DOHH2 (cell line): ENCODE measurements at regions not wholly inside any gene's neighbourhood (a gene's known extent, or its start where the extent isn't known, plus 50 kb on each side); places are given as distances from the start of the nearest gene placed in this dataset.
A peak's percentile ranks its signal among the peaks of the same experiment; 100 is the strongest.
"Not testable (repeated sequence)": the region's sequence is repeated elsewhere in the genome, so short reads cannot be mapped to it uniquely, and the experiment has no call there.

Experiments used
- H3F3A ChIP-seq: fragments of 200-600 bp; sonication (generic), shearing (Covaris generic); 2 replicates; pipeline ENCODE4 v1.6.0; 2016; ENCODE audit warnings: antibody characterized with exemption, mild to moderate bottlenecking; ENCODE audit not compliant: control insufficient read depth, insufficient read depth
- H3K27ac ChIP-seq: fragments of 200-600 bp; sonication (generic); 2 replicates; pipeline ENCODE4 v1.5.1; 2014; ENCODE audit warnings: low read depth, mild to moderate bottlenecking, low read length, moderate library complexity
- H3K27me3 ChIP-seq: fragments of 200-600 bp; sonication (generic); 2 replicates; pipeline ENCODE4 v1.6.1; 2014; ENCODE audit warnings: mild to moderate bottlenecking, low read length, mixed read lengths; ENCODE audit not compliant: control insufficient read depth
- H3K36me3 ChIP-seq: fragments of 200-600 bp; sonication (generic); 2 replicates; pipeline ENCODE4 v1.6.1; 2014; ENCODE audit warnings: mild to moderate bottlenecking, low read length, moderate library complexity, mixed read lengths; ENCODE audit not compliant: control insufficient read depth
- H3K4me1 ChIP-seq: fragments of 200-600 bp; sonication (generic); 2 replicates; pipeline ENCODE4 v1.6.1; 2014; ENCODE audit warnings: mild to moderate bottlenecking, low read length, mixed read lengths; ENCODE audit not compliant: control insufficient read depth
- H3K4me2 ChIP-seq: fragments of 200-600 bp; sonication (generic); 2 replicates; pipeline ENCODE4 v1.6.0; 2014; ENCODE audit warnings: mild to moderate bottlenecking, low read length, moderate library complexity
- H3K4me3 ChIP-seq: fragments of 200-600 bp; sonication (generic); 2 replicates; pipeline ENCODE4 v1.5.1; 2014; ENCODE audit warnings: mild to moderate bottlenecking, low read length, mixed read lengths
- H3K79me2 ChIP-seq: fragments of 200-600 bp; sonication (generic); 2 replicates; pipeline ENCODE4 v1.6.1; 2014; ENCODE audit warnings: mild to moderate bottlenecking, low read length, mixed read lengths; ENCODE audit not compliant: control insufficient read depth
- H3K9me2 ChIP-seq: fragments of 200-600 bp; sonication (generic); replicated peaks from 2 replicates; pipeline ENCODE4 v1.6.1; 2014; ENCODE audit warnings: mild to moderate bottlenecking, low read length, mixed read lengths; ENCODE audit not compliant: control insufficient read depth
- H3K9me3 ChIP-seq: fragments of 200-600 bp; sonication (generic); 2 replicates; pipeline ENCODE4 v1.6.1; 2014; ENCODE audit warnings: antibody characterized with exemption, low read length, mixed read lengths; ENCODE audit not compliant: control insufficient read depth, insufficient read depth
- H4K20me1 ChIP-seq: fragments of 200-600 bp; sonication (generic); 2 replicates; pipeline ENCODE4 v1.6.0; 2014; ENCODE audit warnings: low read depth, mild to moderate bottlenecking, antibody characterized with exemption, low read length, moderate library complexity; ENCODE audit not compliant: control insufficient read depth, insufficient read depth
- EZH2phosphoT487 ChIP-seq: fragments of 200-600 bp; sonication (generic); IDR thresholded peaks from 2 replicates; pipeline ENCODE4 v1.6.1; 2017; ENCODE audit warnings: borderline replicate concordance, mild to moderate bottlenecking, antibody characterized with exemption, low read length, moderate library complexity, mixed read lengths
- TF ChIP-seq, protein P1 (sequence below): fragments of 200-600 bp; sonication (generic); IDR thresholded peaks from one replicate; pipeline ENCODE4 v1.5.1; 2014; ENCODE audit warnings: antibody characterized with exemption, mild to moderate bottlenecking, low read depth, low read length; ENCODE audit not compliant: poor library complexity, severe bottlenecking

DNA sequence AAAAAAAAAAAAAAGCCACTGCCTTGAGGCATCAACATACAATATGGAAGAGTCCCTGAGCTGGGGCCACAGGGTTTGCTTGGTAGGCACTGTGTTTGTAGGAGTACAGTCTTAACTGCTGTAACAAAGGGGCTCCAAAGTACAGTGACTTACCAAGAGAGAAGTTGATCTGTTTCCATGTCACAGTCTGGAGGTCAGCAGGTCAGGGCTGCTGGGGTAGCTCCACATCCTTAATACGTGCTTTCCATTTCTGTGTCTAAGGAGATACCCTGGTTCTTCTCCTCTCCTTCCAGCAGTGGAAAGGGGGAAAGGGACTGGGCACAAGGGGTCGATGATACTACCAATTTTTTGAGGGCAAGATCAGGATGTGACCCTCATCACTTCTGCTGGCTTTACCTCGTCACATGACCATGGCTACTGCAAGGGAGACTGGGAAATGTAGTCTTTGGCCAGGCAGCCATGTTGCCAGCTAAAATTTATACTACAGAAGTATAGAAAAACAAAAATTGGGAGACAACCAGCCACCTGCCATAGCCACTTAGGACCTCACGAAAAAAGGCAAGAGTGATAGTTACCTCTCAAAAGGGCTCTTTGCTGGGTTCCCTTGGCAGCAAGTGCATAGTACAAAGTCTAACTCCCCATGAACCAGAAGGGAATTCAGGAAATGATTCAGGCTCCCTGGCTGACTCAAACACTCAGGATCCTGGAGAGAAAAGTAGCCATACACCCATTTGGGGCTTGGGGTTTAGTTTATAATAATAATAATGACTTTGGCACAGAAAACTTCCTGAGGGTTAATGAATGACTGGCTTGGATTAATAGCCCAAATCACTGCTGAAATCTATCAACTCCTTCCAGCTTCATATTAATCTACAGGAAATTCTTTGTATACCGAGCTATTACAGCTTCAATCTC is 52.7 kb upstream of the ATP5PO start:
- Histone ChIP-seq H3K9me3 (no peaks in the 10 kb centered on the region; the same call in 1 of the 2 replicates), H3K36me3 (no peaks in the 10 kb centered on the region), H3K79me2 (no peaks in the 10 kb centered on the region), H4K20me1 (no peaks in the 10 kb centered on the region), H3K4me1 (peaks cover 10% of the 10 kb centered on the region), H3K27ac (no peak overlapping the region), H3F3A (no peaks in the 10 kb centered on the region), H3K4me2 (peak overlapping the region; percentile 57), H3K4me3 (peak overlapping the region; percentile 58), H3K27me3 (no peaks in the 10 kb centered on the region), H3K9me2 (no peaks in the 10 kb centered on the region)
- TF ChIP-seq, protein P1, sequence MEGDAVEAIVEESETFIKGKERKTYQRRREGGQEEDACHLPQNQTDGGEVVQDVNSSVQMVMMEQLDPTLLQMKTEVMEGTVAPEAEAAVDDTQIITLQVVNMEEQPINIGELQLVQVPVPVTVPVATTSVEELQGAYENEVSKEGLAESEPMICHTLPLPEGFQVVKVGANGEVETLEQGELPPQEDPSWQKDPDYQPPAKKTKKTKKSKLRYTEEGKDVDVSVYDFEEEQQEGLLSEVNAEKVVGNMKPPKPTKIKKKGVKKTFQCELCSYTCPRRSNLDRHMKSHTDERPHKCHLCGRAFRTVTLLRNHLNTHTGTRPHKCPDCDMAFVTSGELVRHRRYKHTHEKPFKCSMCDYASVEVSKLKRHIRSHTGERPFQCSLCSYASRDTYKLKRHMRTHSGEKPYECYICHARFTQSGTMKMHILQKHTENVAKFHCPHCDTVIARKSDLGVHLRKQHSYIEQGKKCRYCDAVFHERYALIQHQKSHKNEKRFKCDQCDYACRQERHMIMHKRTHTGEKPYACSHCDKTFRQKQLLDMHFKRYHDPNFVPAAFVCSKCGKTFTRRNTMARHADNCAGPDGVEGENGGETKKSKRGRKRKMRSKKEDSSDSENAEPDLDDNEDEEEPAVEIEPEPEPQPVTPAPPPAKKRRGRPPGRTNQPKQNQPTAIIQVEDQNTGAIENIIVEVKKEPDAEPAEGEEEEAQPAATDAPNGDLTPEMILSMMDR = no peak
- TF ChIP-seq EZH2phosphoT487 = no peak

- Histone ChIP-seq H3K9me3 (no peaks in the 10 kb centered on the region; the same call in 1 of the 2 replicates), H3K79me2 (no peaks in the 10 kb centered on the region), H3K36me3 (no peaks in the 10 kb centered on the region), H3F3A (no peaks in the 10 kb centered on the region), H3K9me2 (no peaks in the 10 kb centered on the region), H4K20me1 (no peaks in the 10 kb centered on the region), H3K27ac (no peak overlapping the region), H3K4me2 (no peak overlapping the region), H3K27me3 (no peaks in the 10 kb centered on the region), H3K4me3 (no peak overlapping the region), H3K4me1 (peaks cover 10% of the 10 kb centered on the region)
- TF ChIP-seq, protein P1 = no peak
- no peak for TF ChIP-seq EZH2phosphoT487
Measured at GRCh38 chr21:33967086-33967571, 51.5 kb upstream of the ATP5PO start.

DNA sequence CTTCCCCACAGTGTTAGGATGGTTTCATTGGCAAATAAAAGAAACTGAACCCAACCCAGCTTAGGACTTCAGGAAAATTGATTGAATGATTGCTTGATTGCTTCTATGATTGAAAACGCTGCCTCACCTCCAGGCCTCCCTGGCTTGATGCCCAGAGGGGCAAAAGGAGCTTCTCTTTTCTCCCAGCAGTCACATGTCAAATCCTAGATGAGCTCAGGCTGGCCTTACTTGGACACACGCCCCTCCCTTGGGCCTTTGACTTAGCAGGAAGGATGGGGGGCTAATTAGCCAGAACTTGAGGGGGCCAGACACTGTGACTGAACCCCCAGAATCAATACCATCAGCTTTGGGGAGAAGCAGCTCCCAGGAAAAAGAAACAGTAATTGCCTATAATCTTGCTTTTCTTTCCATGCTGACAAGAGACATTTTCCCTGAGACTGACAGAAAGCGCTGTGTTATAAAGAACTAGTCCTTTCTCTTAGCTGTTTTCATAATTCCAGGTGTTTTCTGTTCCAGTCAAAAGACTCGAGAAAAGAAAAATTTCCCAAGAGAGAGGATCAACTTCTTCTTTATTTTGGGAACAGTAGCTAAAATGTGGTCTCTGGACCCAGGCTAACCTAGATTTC is 50.8 kb upstream of the ATP5PO start:
- Histone ChIP-seq H3K4me1 (peaks cover 10% of the 10 kb centered on the region), H3K9me2 (no peaks in the 10 kb centered on the region), H3K4me2 (no peak overlapping the region), H3K4me3 (no peak overlapping the region), H3F3A (no peaks in the 10 kb centered on the region), H3K27ac (no peak overlapping the region), H4K20me1 (no peaks in the 10 kb centered on the region), H3K9me3 (no peaks in the 10 kb centered on the region; the same call in 1 of the 2 replicates), H3K36me3 (no peaks in the 10 kb centered on the region), H3K27me3 (no peaks in the 10 kb centered on the region), H3K79me2 (no peaks in the 10 kb centered on the region)
- TF ChIP-seq EZH2phosphoT487 = no peak
- TF ChIP-seq, protein P1 = no peak

- not testable (repeated sequence) for H4K20me1 ChIP-seq, H3K4me2 ChIP-seq, H3K4me3 ChIP-seq, H3K9me2 ChIP-seq, H3K27me3 ChIP-seq, H3K79me2 ChIP-seq, H3K9me3 ChIP-seq, H3K36me3 ChIP-seq, H3K27ac ChIP-seq, H3F3A ChIP-seq
- peaks cover 10% of the 10 kb centered on the region for H3K4me1 ChIP-seq
Measured at GRCh38 chr21:33965662-33966061, 50.1 kb upstream of the ATP5PO start.
